ENCODE measurements at regions not wholly inside any gene's neighbourhood (a gene's known extent, or its start where the extent isn't known, plus 50 kb on each side); places are given as distances from the start of the nearest gene placed in this dataset.
A peak's percentile ranks its signal among the peaks of the same experiment; 100 is the strongest.

- no peak for DNase-seq
Measured at GRCh38 chr6:14925699-14926026, 320.2 kb upstream of the JARID2 start.

GRCh38 chr6:14927398-14927797 lies 318.5 kb upstream of the JARID2 start:
- DNase-seq: no peak

DNA sequence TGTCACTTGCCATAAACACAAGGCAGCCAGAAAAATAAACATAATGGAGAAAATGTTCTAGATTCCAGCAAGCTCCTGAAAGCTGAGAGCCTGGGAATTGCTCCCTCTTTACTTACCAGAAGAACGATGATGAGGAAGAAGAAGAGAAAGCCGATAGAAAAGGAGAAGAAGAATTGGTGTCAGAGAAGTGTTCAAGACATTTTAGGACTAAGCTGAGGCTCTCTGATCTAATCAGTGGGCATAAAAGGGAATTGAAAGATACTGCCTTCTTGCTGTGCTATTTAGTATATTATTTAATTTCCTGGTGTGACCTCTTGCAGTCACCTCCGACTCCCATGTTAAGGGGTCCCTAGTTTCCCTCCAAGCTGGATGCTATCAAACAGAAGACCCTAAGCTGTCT lies 316.6 kb upstream of the JARID2 start:
- peak in 2 of 3 donors; percentile 46 to 57 for DNase-seq

DNA sequence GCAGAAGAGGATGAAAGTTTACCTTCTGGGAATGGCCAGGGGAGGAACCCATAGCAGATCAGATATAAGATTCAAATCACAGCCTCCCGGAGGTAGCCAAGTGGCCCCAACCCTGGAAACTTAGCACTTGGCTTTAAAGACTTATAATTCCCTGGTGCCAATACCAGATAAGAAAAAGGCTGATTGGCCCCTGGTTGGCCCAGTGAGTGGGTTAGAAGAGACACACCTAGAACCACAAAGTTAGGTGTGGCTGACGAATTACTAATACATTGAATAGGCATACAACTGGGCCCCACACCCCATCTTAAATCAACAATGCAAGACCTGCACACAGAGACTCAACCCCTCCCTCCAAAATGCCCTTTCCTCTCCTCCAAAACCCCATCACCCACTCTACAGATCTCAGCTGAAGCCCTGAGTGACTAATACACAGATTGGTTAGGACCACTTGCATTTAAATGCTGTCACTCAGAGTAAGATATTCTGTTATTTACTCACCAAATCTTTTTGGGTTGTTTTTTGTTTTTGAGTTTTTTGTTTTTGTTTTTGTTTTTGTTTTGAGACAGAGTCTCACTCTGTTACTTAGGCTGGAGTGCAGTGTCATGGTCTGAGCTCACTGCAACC lies 315.4 kb upstream of the JARID2 start:
- DNase-seq: no peak

DNA sequence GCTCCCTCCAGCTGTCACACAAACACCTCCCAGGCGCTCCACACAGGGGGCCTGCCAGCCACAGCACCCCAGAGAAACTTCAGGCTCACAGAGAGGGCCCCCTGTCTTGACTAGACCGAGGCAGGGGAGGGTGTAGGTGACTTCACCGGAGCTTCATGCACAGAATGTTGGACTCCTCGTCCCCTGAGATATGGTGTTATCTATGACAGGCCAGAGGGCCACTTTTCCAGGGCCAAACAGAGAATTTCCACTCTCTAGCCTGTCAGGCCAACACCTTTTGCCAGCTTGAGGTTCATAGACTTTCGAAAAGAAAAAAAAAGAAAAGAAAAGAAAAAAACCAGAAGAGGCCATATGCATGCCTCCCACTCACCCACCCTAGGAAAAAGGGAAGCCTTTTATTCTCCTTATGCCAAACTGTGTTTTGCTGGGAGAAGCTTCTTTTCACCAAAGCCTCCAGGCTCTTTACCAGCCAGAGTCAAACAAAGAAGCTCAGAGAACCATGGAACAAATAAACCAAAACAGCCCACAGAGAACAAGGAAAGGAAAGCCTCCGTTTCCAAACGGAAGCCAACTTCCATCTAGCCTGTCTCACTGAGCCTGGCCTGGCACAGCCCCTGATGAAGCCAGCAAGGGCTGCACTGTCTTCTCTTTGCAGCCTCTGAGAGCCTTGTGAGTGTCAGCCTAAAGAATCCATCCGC lies 313.2 kb upstream of the JARID2 start:
- peak; percentile 48 to 66 (median 52) for DNase-seq

- DNase-seq: no peak
Measured at GRCh38 chr6:14933183-14933544, 312.7 kb upstream of the JARID2 start.

GRCh38 chr6:14934013-14934412 lies 311.9 kb upstream of the JARID2 start:
- no peak for DNase-seq

GRCh38 chr6:14934844-14935243 lies 311.0 kb upstream of the JARID2 start:
- no peak for DNase-seq

DNA sequence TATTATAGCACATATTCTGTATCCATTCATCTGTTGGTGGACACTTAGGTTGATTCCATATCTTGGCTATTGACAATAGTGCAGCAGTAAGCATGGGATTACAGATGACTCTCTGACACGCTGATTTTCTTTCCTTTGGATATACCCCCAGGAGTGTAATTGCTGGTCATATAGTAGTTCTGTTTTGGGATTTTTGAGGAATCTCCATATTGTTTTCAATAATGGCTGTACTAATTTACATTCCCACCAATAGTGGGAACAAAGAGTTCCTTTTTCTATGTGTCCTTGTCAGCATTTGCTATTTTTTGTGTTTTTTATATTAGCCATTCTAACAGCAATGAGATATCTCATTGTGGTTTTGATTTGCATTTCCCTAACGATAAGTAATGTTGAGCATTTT lies 309.0 kb upstream of the JARID2 start:
- DNase-seq: peak; percentile 46 to 84 (median 70)

GRCh38 chr6:14943116-14943515 lies 302.8 kb upstream of the JARID2 start:
- DNase-seq: peak in 1 of 3 donors; percentile 31

DNA sequence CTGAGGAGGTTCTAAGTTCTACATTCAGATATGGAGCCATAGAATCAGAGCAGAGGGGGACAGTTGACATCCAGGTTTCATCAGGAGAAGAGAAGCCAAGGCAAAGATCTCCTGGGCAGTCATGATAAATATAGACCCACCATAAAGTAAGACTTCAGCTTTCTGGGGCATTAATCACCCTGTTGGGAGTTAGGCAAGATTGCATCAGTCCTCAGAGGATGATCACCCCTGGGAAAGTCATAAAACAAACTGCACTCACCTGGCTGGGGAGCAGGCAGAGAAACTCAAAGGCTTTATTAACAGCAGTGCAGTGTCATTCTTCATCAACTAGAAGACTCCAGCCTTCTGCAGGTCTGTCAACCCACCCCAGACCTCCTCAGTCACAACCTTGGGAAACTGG lies 301.3 kb upstream of the JARID2 start:
- no peak for DNase-seq

DNA sequence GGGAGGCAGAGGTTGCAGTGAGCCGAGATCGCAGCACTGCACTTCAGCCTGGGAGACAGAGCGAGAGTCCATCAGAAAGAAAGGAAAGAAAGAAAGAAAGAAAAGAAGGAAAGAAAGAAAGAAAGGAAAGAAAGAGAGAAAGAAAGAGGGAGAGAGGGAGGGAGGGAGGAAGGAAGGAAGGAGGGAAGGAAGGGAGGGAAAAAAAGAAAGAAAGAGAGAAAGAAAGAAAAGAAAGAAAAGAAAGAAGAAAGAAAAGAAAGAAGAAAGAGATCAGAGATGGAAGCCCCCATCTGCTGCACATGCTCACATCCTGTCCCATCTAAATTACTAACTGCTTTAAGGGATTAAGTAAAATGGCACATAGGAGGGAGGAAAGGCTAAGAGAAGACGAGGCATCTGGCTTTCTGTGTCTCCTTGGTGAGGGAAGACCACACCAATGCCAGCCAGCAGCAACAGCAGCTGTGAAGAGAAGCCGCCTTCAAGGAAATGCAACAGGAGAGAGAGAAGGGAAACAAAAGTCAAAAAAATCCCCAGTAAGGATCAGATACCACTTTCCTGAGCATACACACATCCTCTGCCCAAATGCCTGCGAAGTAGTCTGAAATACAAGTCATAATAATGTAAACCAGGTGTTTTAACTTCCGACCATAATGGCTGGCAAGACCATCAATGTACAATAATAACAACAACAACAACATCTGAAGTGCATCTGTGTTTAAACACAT lies 300.2 kb upstream of the JARID2 start:
- peak in 1 of 3 donors; percentile 63 for DNase-seq

GRCh38 chr6:14946753-14947152 lies 299.1 kb upstream of the JARID2 start:
- peak in 2 of 3 donors; percentile 25 to 56 for DNase-seq

GRCh38 chr6:14948586-14949245 lies 297.2 kb upstream of the JARID2 start:
- DNase-seq: no peak

GRCh38 chr6:14950103-14950969 lies 295.5 kb upstream of the JARID2 start:
- DNase-seq: no peak

GRCh38 chr6:14950970-14951276 lies 294.9 kb upstream of the JARID2 start:
- no peak for DNase-seq

DNA sequence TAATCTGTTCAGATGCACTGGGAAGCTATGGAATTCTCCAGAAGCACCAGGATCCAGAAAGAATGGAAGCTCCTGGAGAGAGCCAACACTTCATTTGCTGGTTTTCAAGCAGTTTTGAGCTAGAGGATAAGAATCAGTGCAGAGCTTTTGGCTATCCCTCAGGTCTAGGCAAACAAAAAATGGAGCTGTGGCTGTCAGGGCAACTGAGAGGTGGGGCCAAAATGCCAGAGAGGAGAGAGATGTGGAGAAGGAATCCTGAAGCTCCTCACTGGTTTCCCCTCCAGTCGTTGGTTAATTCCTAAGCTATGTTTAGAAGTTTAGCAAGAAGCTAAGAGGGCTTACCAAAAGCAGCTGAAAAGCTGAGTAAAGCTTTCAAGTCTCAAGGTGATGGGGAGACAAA lies 294.2 kb upstream of the JARID2 start:
- no peak for DNase-seq

DNA sequence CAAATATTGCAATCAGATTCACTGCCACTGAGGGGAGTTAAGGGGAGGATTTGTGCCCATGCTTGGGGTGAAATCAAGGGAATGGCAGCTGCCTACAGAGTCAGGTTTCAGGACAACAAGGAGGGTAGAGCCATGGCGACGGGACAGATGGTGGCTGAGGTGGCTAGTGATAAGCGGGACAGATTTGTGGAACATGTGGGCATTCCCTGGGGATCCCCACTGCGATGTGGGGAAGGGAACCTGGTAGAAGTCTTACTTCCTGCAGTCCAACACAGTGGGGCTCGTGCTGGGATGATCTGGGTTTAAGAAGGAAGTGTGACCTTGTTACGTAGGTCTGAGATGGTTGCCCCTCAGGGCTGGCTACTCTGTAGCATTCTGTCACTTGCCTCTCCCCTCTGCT lies 292.0 kb upstream of the JARID2 start:
- DNase-seq: peak; percentile 68 to 77 (median 68)

- DNase-seq: peak; percentile 70 to 87 (median 82)
Measured at GRCh38 chr6:14957355-14958059, 288.4 kb upstream of the JARID2 start.

DNA sequence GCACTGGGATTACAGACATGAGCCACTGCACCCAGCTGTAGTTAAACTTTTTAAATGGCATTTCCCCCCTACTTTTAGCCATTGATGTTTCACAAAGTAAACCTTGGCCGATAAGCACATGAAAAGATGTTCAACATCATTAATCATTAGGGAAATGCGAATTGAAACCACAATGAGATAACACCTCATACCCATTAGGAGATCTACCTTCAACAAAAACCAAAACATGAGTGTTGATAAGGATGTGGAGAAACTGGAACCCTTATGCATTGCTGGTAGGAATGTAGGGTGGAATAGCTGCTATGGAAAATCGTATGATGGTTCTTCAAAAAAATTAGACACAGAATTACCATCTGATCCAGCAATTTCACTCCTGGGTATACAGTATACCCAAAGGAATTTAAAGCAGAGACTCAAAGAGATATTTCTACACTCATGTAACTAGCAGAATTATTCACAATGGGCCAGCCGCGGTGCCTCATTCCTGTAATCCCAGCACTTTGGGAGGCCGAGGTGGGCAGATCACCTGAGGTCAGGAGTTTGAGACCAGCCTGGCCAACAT lies 286.5 kb upstream of the JARID2 start:
- no peak for DNase-seq

- no peak for DNase-seq
Measured at GRCh38 chr6:14964556-14965270, 281.2 kb upstream of the JARID2 start.
